IMR-90 (cell line): ENCODE measurements at regions not wholly inside any gene's neighbourhood (a gene's known extent, or its start where the extent isn't known, plus 50 kb on each side); places are given as distances from the start of the nearest gene placed in this dataset.

Experiments used
- ATAC-seq: fragments of 200-7000 bp; cut with Tn5 transposase; 2 replicates; pipeline ENCODE4 v1.9.1; 2020; ENCODE audit warnings: low read depth, mild to moderate bottlenecking, moderate library complexity
- BruUV-seq: library from RNA; stranded (reverse); fragments of 400-500 nt; replicated peaks from 2 replicates; lab custom pipeline; 2021; lab: Mats Ljungman, UMichigan
- CTCF ChIA-PET: fragments of 300-600 bp; formaldehyde crosslinking; extraction: SDS; loops from one replicate; lab custom pipeline; 2021; ENCODE audit warnings: antibody characterized with exemption; lab: Yijun Ruan, JAX
- POLR2A ChIA-PET: fragments of 300-600 bp; sonication (Branson Sonifier 250); formaldehyde crosslinking; loops from one replicate; lab custom pipeline; 2022; ENCODE audit warnings: antibody characterized with exemption; ENCODE audit not compliant: unreplicated experiment; lab: Charles Lee
- DNase-seq: peaks from one replicate; pipeline ENCODE4 v3.0.0; 2013
- H2AFZ ChIP-seq: replicated peaks from 2 replicates; pipeline ENCODE3; 2013; ENCODE audit warnings: low read length, mild to moderate bottlenecking; ENCODE audit not compliant: poor library complexity
- H2AK5ac ChIP-seq: 2 replicates; pipeline ENCODE4 v1.6.1; 2013; ENCODE audit warnings: low read depth, low read length, inconsistent platforms
- H2AK9ac ChIP-seq: replicated peaks from 2 replicates; pipeline ENCODE3; 2013; ENCODE audit warnings: mild to moderate bottlenecking, low read depth, low read length, moderate library complexity; ENCODE audit not compliant: poor library complexity
- H2BK120ac ChIP-seq: 2 replicates; pipeline ENCODE4 v1.6.1; 2013; ENCODE audit warnings: low read depth, low read length, inconsistent platforms
- H2BK15ac ChIP-seq: 3 replicates; pipeline ENCODE4 v1.6.1; 2013; ENCODE audit warnings: low read depth, low read length, inconsistent platforms
- H2BK20ac ChIP-seq: 2 replicates; pipeline ENCODE4 v1.6.1; 2013; ENCODE audit warnings: low read depth, mild to moderate bottlenecking, inconsistent platforms, low read length, moderate library complexity
- H2BK5ac ChIP-seq: 2 replicates; pipeline ENCODE4 v1.6.1; 2013; ENCODE audit warnings: mild to moderate bottlenecking, low read depth, low read length, inconsistent platforms; ENCODE audit not compliant: poor library complexity, severe bottlenecking
- H3K14ac ChIP-seq: replicated peaks from 2 replicates; pipeline ENCODE4 v1.6.1; 2013; ENCODE audit warnings: low read depth, low read length, inconsistent platforms
- H3K18ac ChIP-seq: 2 replicates; pipeline ENCODE4 v1.6.1; 2013; ENCODE audit warnings: low read depth, low read length, control low read depth
- H3K23ac ChIP-seq: 2 replicates; pipeline ENCODE4 v1.6.1; 2013; ENCODE audit warnings: low read depth, low read length, inconsistent platforms
- H3K27ac ChIP-seq: 2 replicates; pipeline ENCODE4 v1.5.1; 2013; ENCODE audit warnings: mild to moderate bottlenecking, control low read depth, low read length; ENCODE audit not compliant: insufficient read depth
- H3K27me3 ChIP-seq: 2 replicates; pipeline ENCODE4 v1.6.1; 2013; ENCODE audit warnings: low read length; ENCODE audit not compliant: control insufficient read depth, insufficient read depth
- H3K36me3 ChIP-seq: 2 replicates; pipeline ENCODE4 v1.6.1; 2013; ENCODE audit warnings: low read length, mixed read lengths; ENCODE audit not compliant: control insufficient read depth, insufficient read depth
- H3K4ac ChIP-seq: 2 replicates; pipeline ENCODE4 v1.6.1; 2013; ENCODE audit warnings: low read depth, low read length, inconsistent platforms
- H3K4me1 ChIP-seq: 2 replicates; pipeline ENCODE4 v1.6.1; 2013; ENCODE audit warnings: low read length, mixed read lengths; ENCODE audit not compliant: control insufficient read depth, insufficient read depth
- H3K4me2 ChIP-seq: 2 replicates; pipeline ENCODE4 v1.6.1; 2013; ENCODE audit warnings: low read depth, mild to moderate bottlenecking, control low read depth, low read length, moderate library complexity
- H3K4me3 ChIP-seq: 2 replicates; pipeline ENCODE4 v1.5.1; 2013; ENCODE audit warnings: low read depth, mild to moderate bottlenecking, control low read depth, low read length, moderate library complexity; ENCODE audit not compliant: insufficient read depth
- H3K56ac ChIP-seq: 2 replicates; pipeline ENCODE4 v1.6.1; 2013; ENCODE audit warnings: low read length, inconsistent platforms; ENCODE audit not compliant: insufficient read depth; ENCODE audit errors: extremely low read depth
- H3K79me1 ChIP-seq, 2 experiments: 2 replicates each; pipeline ENCODE4 v1.6.1; 2013; ENCODE audit warnings: low read length in 2 of 2, inconsistent platforms in 1 of 2, low read depth in 1 of 2
- H3K9ac ChIP-seq: 2 replicates; pipeline ENCODE4 v1.6.1; 2013; ENCODE audit warnings: low read depth, low read length, control low read depth
- H3K9me1 ChIP-seq: 2 replicates; pipeline ENCODE4 v1.6.1; 2013; ENCODE audit warnings: low read length, inconsistent platforms; ENCODE audit not compliant: insufficient read depth
- H3K9me3 ChIP-seq: 2 replicates; pipeline ENCODE4 v1.6.1; 2013; ENCODE audit warnings: low read length; ENCODE audit not compliant: control insufficient read depth, insufficient read depth
- H4K20me1 ChIP-seq: 2 replicates; pipeline ENCODE4 v1.6.1; 2013; ENCODE audit warnings: low read length, inconsistent platforms; ENCODE audit not compliant: insufficient read depth
- H4K5ac ChIP-seq: 2 replicates; pipeline ENCODE4 v1.6.1; 2013; ENCODE audit warnings: mild to moderate bottlenecking, low read depth, low read length, control low read depth
- H4K8ac ChIP-seq, 2 experiments: 2 replicates each; pipeline ENCODE4 v1.6.1; 2013; ENCODE audit warnings: low read depth in 2 of 2, low read length in 2 of 2, control low read depth in 1 of 2, inconsistent platforms in 1 of 2
- H4K91ac ChIP-seq: 2 replicates; pipeline ENCODE4 v1.6.1; 2013; ENCODE audit warnings: low read depth, low read length, inconsistent platforms; ENCODE audit not compliant: insufficient read depth
- BHLHE40 ChIP-seq: fragments of 150-350 bp; IDR thresholded peaks from 2 replicates; pipeline ENCODE4 v1.6.1; 2016; ENCODE audit warnings: mild to moderate bottlenecking, low read depth, low read length
- CEBPB ChIP-seq: IDR thresholded peaks from 2 replicates; pipeline ENCODE4 v1.6.1; 2012; ENCODE audit warnings: low read depth, low read length, improper control_type of control experiment
- CHD1 ChIP-seq: IDR thresholded peaks from 2 replicates; pipeline ENCODE4 v1.6.1; 2012; ENCODE audit warnings: low read depth, low read length, improper control_type of control experiment
- FOS ChIP-seq: fragments of 150-350 bp; IDR thresholded peaks from 2 replicates; pipeline ENCODE4 v1.6.1; 2016; ENCODE audit warnings: low read depth, low read length
- MAFK ChIP-seq: IDR thresholded peaks from 2 replicates; pipeline ENCODE4 v1.6.1; 2012; ENCODE audit warnings: low read depth, low read length, improper control_type of control experiment
- MAZ ChIP-seq: IDR thresholded peaks from 2 replicates; pipeline ENCODE4 v1.6.1; 2012; ENCODE audit warnings: low read depth, mild to moderate bottlenecking, low read length, improper control_type of control experiment, moderate library complexity, borderline replicate concordance
- MXI1 ChIP-seq: IDR thresholded peaks from 2 replicates; pipeline ENCODE4 v1.6.1; 2012; ENCODE audit warnings: low read depth, mild to moderate bottlenecking, low read length, moderate library complexity, borderline replicate concordance
- POLR2A ChIP-seq: IDR thresholded peaks from 2 replicates; pipeline ENCODE4 v1.6.1; 2012; ENCODE audit warnings: mild to moderate bottlenecking, low read depth, low read length
- RCOR1 ChIP-seq: IDR thresholded peaks from 2 replicates; pipeline ENCODE4 v1.6.1; 2012; ENCODE audit warnings: mild to moderate bottlenecking, low read length, improper control_type of control experiment; ENCODE audit not compliant: insufficient replicate concordance
- SMC3 ChIP-seq: fragments of 150-350 bp; IDR thresholded peaks from 2 replicates; pipeline ENCODE4 v1.6.1; 2016; ENCODE audit warnings: low read depth, mild to moderate bottlenecking, antibody characterized with exemption, low read length, moderate library complexity
- WGBS, 2 experiments: methylation state at CpG; one replicate each; pipeline versions ENCODE4 v1.1.5 to v1.1.7; 2013; ENCODE audit warnings: missing lambda C conversion rate in 2 of 2; ENCODE audit not compliant: insufficient read length in 1 of 2; ENCODE audit errors: extremely low coverage in 2 of 2; 5-methylcytosine and 5-hydroxymethylcytosine counted together
- dilution Hi-C: fragments of 300-500 bp; cut with HindIII; formaldehyde crosslinking; loops from one replicate; pipeline ENCODE4 v1.14.3; 2018; ENCODE audit warnings: low sequenced_read_pairs; ENCODE audit not compliant: unreplicated experiment
- in situ Hi-C: fragments of 300-500 bp; cut with MboI; formaldehyde crosslinking; loops from 3 replicates; pipeline ENCODE4 v1.14.3; 2019; ENCODE audit warnings: low sequenced_read_pairs, inconsistent platforms, mixed read lengths
- intact Hi-C: fragments of 100-400 bp; cut with micrococcal nuclease; formaldehyde crosslinking; loops from 2 replicates; pipeline ENCODE4 v1.10.0; 2022
- TF ChIP-seq, protein P1 (sequence below): fragments of 150-350 bp; IDR thresholded peaks from 2 replicates; pipeline ENCODE4 v1.6.1; 2017; ENCODE audit warnings: mild to moderate bottlenecking, antibody characterized with exemption, low read length, low read depth
- TF ChIP-seq, protein P2 (sequence below): fragments of 150-350 bp; IDR thresholded peaks from 2 replicates; pipeline ENCODE4 v1.6.1; 2016; ENCODE audit warnings: low read depth, mild to moderate bottlenecking, low read length, moderate library complexity, borderline replicate concordance

DNA sequence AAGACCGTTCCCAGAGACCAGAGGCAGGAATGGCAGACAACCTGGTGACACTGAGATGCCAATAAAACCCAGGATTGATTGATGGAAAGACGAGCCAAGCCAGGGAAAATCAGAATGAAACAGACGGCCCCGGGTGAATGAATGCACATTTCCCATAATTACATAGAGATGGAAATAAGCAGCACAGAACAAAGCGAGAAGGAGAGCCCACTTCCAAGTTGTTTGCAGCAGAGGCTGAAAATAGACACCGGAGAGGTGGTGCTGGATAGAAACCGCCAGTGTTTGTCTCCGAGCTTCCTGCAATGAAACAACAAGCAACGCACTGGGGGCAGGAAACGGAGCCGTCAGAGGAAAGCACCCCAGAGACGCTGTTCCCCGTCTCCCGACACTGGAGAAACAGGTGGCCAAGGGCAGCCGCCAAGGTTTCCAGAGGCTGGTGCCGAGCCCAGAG, 406.8 kb downstream of the SHANK2 start:
- dilution Hi-C loops (no loop called here), in situ Hi-C loops (no loop called here), intact Hi-C loops (no loop called here)
- Histone ChIP-seq H3K9me1 (no peaks in the 10 kb centered on the region), H3K18ac (no peak overlapping the region), H2BK20ac (no peak overlapping the region), H3K4me1 (no peaks in the 10 kb centered on the region), H2BK15ac (no peak overlapping the region), H4K91ac (no peak overlapping the region), H3K56ac (no peak overlapping the region), H3K14ac (no peak overlapping the region), H2AK5ac (no peak overlapping the region), H4K20me1 (no peaks in the 10 kb centered on the region; the same call in 1 of the 2 replicates), H4K8ac (no peak overlapping the region), H2AFZ (no peak overlapping the region), H3K9ac (no peak overlapping the region), H2BK5ac (no peak overlapping the region), H3K79me1 (no peaks in the 10 kb centered on the region), H3K9me3 (peaks cover 2% of the 10 kb centered on the region), H3K23ac (no peak overlapping the region), H3K27me3 (no peaks in the 10 kb centered on the region), H3K36me3 (no peaks in the 10 kb centered on the region), H3K4me3 (no peak overlapping the region), H4K5ac (no peak overlapping the region), H2AK9ac (no peak overlapping the region), H2BK120ac (no peak overlapping the region), H3K4ac (no peak overlapping the region), H3K4me2 (no peak overlapping the region), H3K27ac (no peak overlapping the region)
- ChIA-PET POLR2A (no interaction called here), CTCF (no interaction called here)
- ATAC-seq (no peak), DNase-seq (no peak)
- no peak for TF ChIP-seq MXI1
- no peak for TF ChIP-seq CHD1
- TF ChIP-seq, protein P1, sequence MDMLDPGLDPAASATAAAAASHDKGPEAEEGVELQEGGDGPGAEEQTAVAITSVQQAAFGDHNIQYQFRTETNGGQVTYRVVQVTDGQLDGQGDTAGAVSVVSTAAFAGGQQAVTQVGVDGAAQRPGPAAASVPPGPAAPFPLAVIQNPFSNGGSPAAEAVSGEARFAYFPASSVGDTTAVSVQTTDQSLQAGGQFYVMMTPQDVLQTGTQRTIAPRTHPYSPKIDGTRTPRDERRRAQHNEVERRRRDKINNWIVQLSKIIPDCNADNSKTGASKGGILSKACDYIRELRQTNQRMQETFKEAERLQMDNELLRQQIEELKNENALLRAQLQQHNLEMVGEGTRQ: no peak
- TF ChIP-seq CEBPB: no peak
- TF ChIP-seq POLR2A: no peak
- TF ChIP-seq, protein P2, sequence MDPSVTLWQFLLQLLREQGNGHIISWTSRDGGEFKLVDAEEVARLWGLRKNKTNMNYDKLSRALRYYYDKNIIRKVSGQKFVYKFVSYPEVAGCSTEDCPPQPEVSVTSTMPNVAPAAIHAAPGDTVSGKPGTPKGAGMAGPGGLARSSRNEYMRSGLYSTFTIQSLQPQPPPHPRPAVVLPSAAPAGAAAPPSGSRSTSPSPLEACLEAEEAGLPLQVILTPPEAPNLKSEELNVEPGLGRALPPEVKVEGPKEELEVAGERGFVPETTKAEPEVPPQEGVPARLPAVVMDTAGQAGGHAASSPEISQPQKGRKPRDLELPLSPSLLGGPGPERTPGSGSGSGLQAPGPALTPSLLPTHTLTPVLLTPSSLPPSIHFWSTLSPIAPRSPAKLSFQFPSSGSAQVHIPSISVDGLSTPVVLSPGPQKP: no peak
- no peak for TF ChIP-seq RCOR1
- TF ChIP-seq MAZ: no peak
- TF ChIP-seq MAFK: no peak
- no peak for TF ChIP-seq SMC3
- TF ChIP-seq BHLHE40: no peak
- no peak for TF ChIP-seq FOS
- no TSS peak for BruUV-seq
- WGBS, 2 experiments: 38% methylated on average over 10 of the region's 16 CpGs; no CpG with 5 or more reads in 1 of the 2 experiments
